Heart left ventricle (tissue), 16 donors: ENCODE measurements at regions not wholly inside any gene's neighbourhood (a gene's known extent, or its start where the extent isn't known, plus 50 kb on each side); places are given as distances from the start of the nearest gene placed in this dataset.

ENCODE experiments used
- ATAC-seq, 4 donors: fragments of 200-7000 bp; cut with Tn5 transposase; one replicate each; pipeline ENCODE4 v1.9.1; 2020 to 2022; ENCODE audit warnings: moderate library complexity in 4 of 4, mild to moderate bottlenecking in 3 of 4, moderate number of reproducible peaks in 1 of 4
- DNase-seq, 5 donors: peaks; one replicate each; pipeline ENCODE4 v3.0.0-alpha.2; 2020
- H3K27ac ChIP-seq, 12 donors: fragments of 200-600 bp; sonication (generic) in 4 of 12; one replicate each; pipeline versions ENCODE4 v1.5.0 to v1.8.0; 2016 to 2022; ENCODE audit warnings: mild to moderate bottlenecking in 2 of 12
- H3K27me3 ChIP-seq, 9 donors: fragments of 200-600 bp; sonication (generic) in 2 of 9; one replicate each; pipeline versions ENCODE4 v1.5.1 to v1.8.0; 2016 to 2022; ENCODE audit warnings: mild to moderate bottlenecking in 3 of 9
- H3K36me3 ChIP-seq, 9 donors: fragments of 200-600 bp; sonication (generic) in 2 of 9; one replicate each; pipeline versions ENCODE4 v1.5.0 to v1.8.0; 2018 to 2022; ENCODE audit warnings: mild to moderate bottlenecking in 2 of 9
- H3K4me1 ChIP-seq, 12 donors: fragments of 200-600 bp; sonication (generic) in 4 of 12; one replicate each; pipeline versions ENCODE4 v1.5.0 to v1.8.0; 2016 to 2022; ENCODE audit warnings: mild to moderate bottlenecking in 3 of 12
- H3K4me3 ChIP-seq, 12 donors: fragments of 200-600 bp; sonication (generic) in 4 of 12; one replicate each; pipeline versions ENCODE4 v1.5.0 to v1.8.0; 2017 to 2022; ENCODE audit warnings: mild to moderate bottlenecking in 9 of 12, moderate library complexity in 4 of 12
- H3K9me3 ChIP-seq, 12 donors: fragments of 200-600 bp; sonication (generic) in 4 of 12; one replicate each; pipeline versions ENCODE4 v1.5.0 to v1.8.0; 2016 to 2022; ENCODE audit warnings: mild to moderate bottlenecking in 1 of 12
- POLR2A ChIP-seq, 2 donors: fragments of 450-650 bp; IDR thresholded peaks; one replicate each; pipeline ENCODE4 v1.6.1; 2017; ENCODE audit warnings: antibody characterized with exemption in 2 of 2, mild to moderate bottlenecking in 2 of 2, moderate library complexity in 2 of 2
- WGBS, 4 donors: extraction: QIAGEN DNeasy Blood & Tissue Kit in 2 of 4; methylation state at CpG; one replicate each; pipeline versions ENCODE4 v1.1.5 to v1.1.7; 2013 to 2018; 5-methylcytosine and 5-hydroxymethylcytosine counted together
- intact Hi-C, 10 donors: fragments of 100-400 bp; cut with DNase I; formaldehyde crosslinking; loops; one replicate each; pipeline versions ENCODE4 v1.11.1 to v1.14.2; 2022
- TF ChIP-seq, protein P1 (sequence below), 12 donors: fragments of 200-600 bp; sonication (generic) in 4 of 12; IDR thresholded peaks; one replicate each; pipeline versions ENCODE4 v1.5.0 to v1.8.0; 2018 to 2022; ENCODE audit warnings: antibody characterized with exemption in 12 of 12, mild to moderate bottlenecking in 5 of 12
- donor health status: ischemic (EF 13 %, LVEDD 7.1; RV severe dilation, severe dysfunction).
- donor health status: healthy with polysubstance abuse.
- donor health status: DM: no; HTN: yes; CAD: no.
- donor health status: DM: no; HTN: no; CAD: no.
- donor health status: ischemic (EF 25% LVEDD 6.9; RV normal size, moderate dysfunction).
- donor health status: ischemic (EF 25% LVEDD 5.7; RV mildly dilated, moderate dysfunction).
- donor health status: healthy.
- donor health status: DM: yes; HTN: yes; CAD: no.
- donor health status: ischemic (EF 35%, LVEDD 5.7; RV mildly dilated, moderate dysfunction).
- donor health status: nonischemic (EF 11% LVEDD 7.7; RV severe dilation, severe dysfunction).
- donor health status: DM: yes; HTN: yes; CAD: no.
- donor health status: PGD.
- donor health status: ischemic (EF 29% LVEDD 5.4; RV normal size, mild dysfunction).
- donor health status: nonischemic (EF 23%, LVEDD 6.1; RV moderate dilation, normal function).

GRCh38 chr13:38590230-38590629 is 96.6 kb upstream of the FREM2 start:
- no peaks in the 10 kb centered on the region for H3K9me3 ChIP-seq
- H3K4me3 ChIP-seq, result no peak overlapping the region
- peaks cover 0 to 5% (median 0%) of the 10 kb centered on the region in 9 donors for H3K27me3 ChIP-seq
- no peaks in the 10 kb centered on the region for H3K36me3 ChIP-seq
- no peak for ATAC-seq
- no peak for DNase-seq
- intact Hi-C loops, result no loop called here
- no peaks in the 10 kb centered on the region for H3K4me1 ChIP-seq
- H3K27ac ChIP-seq, result no peak overlapping the region
- WGBS, 4 donors, result 52 to 80% (median 69%) methylated on average over 2 of the region's 2 CpGs
- TF ChIP-seq POLR2A (IDR thresholded peaks at IDR 0.05), result no peak
- TF ChIP-seq, protein P1, sequence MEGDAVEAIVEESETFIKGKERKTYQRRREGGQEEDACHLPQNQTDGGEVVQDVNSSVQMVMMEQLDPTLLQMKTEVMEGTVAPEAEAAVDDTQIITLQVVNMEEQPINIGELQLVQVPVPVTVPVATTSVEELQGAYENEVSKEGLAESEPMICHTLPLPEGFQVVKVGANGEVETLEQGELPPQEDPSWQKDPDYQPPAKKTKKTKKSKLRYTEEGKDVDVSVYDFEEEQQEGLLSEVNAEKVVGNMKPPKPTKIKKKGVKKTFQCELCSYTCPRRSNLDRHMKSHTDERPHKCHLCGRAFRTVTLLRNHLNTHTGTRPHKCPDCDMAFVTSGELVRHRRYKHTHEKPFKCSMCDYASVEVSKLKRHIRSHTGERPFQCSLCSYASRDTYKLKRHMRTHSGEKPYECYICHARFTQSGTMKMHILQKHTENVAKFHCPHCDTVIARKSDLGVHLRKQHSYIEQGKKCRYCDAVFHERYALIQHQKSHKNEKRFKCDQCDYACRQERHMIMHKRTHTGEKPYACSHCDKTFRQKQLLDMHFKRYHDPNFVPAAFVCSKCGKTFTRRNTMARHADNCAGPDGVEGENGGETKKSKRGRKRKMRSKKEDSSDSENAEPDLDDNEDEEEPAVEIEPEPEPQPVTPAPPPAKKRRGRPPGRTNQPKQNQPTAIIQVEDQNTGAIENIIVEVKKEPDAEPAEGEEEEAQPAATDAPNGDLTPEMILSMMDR (IDR thresholded peaks at IDR 0.05), result no peak

DNA sequence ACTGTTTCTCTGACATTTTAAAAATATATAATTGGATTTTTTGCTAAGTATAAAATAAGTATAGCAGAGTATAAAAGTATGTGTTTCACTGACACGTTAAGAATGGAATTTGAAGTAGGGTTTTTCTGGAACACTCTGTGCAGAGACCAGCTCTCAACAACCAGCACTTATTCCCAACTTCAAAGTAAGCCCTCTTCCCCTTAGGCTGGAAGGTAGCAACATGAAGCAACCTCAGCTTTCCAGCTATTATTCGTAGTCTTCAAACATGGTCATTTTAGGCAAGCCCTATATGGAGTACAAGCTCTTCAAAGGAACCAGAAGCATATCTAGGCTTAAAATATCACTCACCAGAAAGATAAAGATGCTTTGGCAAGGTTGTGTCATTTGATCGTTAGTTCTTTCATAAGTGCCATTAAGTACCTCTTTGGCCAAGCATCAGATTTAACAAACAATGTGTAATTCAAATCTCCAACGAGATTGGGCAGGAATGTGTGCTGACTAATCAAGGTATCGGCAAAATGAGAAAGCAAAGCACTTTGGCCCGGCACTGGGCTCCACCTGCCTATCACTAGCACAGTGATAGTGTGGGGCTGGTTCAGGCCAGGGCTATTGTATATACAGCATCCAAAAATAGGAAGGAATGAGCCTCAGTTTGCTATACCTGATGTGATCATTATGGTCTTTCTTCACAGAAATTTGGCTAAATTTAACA is 95.9 kb upstream of the FREM2 start:
- DNase-seq, result no peak

GRCh38 chr13:38602266-38602665 is 84.6 kb upstream of the FREM2 start:
- intact Hi-C loops, result no loop called here
- H3K27ac ChIP-seq, result no peak overlapping the region
- WGBS, 4 donors, result 38 to 68% (median 56%) methylated on average over 6 of the region's 6 CpGs

More for the DNA sequence above, 95.9 kb upstream of the FREM2 start:
- ATAC-seq, result no peak
- H3K4me3 ChIP-seq, result no peak overlapping the region
- H3K36me3 ChIP-seq, result no peaks in the 10 kb centered on the region
- TF ChIP-seq, protein P1 (IDR thresholded peaks at IDR 0.05), result no peak
- no peak for TF ChIP-seq POLR2A (IDR thresholded peaks at IDR 0.05)
- H3K4me1 ChIP-seq, result no peaks in the 10 kb centered on the region
- intact Hi-C loops, result no loop called here
- H3K27ac ChIP-seq, result no peak overlapping the region
- 27 to 39% (median 32%) methylated on average over 6 of the region's 6 CpGs for WGBS, 4 donors
- H3K27me3 ChIP-seq, result peaks cover 0 to 6% (median 0%) of the 10 kb centered on the region in 9 donors
- no peaks in the 10 kb centered on the region for H3K9me3 ChIP-seq

More at GRCh38 chr13:38602266-38602665, 84.6 kb upstream of the FREM2 start:
- H3K4me3 ChIP-seq, result no peak overlapping the region
- DNase-seq, result no peak
- peaks cover 0 to 3% (median 0%) of the 10 kb centered on the region in 9 donors for H3K27me3 ChIP-seq
- H3K4me1 ChIP-seq, result no peaks in the 10 kb centered on the region
- TF ChIP-seq, protein P1 (IDR thresholded peaks at IDR 0.05), result no peak
- no peak for TF ChIP-seq POLR2A (IDR thresholded peaks at IDR 0.05)
- ATAC-seq, result no peak
- no peaks in the 10 kb centered on the region for H3K36me3 ChIP-seq
- no peaks in the 10 kb centered on the region for H3K9me3 ChIP-seq
